GM12872 (cell line): ENCODE measurements at regions not wholly inside any gene's neighbourhood (a gene's known extent, or its start where the extent isn't known, plus 50 kb on each side); places are given as distances from the start of the nearest gene placed in this dataset.

Experiments
- TF ChIP-seq, protein P1 (sequence below): IDR thresholded peaks from 3 replicates; pipeline ENCODE4 v1.5.1; 2011; ENCODE audit warnings: low read depth, mild to moderate bottlenecking, low read length, moderate library complexity; ENCODE audit not compliant: insufficient read depth

DNA sequence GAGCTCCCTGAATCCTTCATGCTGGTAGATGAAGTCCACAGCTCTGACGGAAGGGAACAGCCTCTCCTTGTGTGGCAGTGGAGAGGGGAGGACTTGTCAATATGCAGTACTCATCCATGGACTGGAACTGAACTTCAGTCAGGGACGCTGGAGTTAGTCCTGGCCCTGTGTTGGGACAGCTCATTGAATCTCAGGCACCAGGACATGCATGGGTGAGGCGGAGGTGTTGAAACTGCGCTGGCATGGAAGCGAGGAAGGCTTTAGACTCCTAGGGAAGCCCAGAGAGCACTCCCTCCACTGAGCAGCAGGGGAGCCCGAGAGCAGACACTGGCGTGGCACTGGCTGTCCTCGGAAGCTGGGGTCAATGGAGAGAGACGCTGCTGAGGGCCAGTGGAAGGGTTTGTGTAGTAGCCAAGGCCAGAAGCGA lies 161.3 kb upstream of the GGTLC1 start:
- TF ChIP-seq, protein P1, sequence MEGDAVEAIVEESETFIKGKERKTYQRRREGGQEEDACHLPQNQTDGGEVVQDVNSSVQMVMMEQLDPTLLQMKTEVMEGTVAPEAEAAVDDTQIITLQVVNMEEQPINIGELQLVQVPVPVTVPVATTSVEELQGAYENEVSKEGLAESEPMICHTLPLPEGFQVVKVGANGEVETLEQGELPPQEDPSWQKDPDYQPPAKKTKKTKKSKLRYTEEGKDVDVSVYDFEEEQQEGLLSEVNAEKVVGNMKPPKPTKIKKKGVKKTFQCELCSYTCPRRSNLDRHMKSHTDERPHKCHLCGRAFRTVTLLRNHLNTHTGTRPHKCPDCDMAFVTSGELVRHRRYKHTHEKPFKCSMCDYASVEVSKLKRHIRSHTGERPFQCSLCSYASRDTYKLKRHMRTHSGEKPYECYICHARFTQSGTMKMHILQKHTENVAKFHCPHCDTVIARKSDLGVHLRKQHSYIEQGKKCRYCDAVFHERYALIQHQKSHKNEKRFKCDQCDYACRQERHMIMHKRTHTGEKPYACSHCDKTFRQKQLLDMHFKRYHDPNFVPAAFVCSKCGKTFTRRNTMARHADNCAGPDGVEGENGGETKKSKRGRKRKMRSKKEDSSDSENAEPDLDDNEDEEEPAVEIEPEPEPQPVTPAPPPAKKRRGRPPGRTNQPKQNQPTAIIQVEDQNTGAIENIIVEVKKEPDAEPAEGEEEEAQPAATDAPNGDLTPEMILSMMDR: peak; percentile 64

DNA sequence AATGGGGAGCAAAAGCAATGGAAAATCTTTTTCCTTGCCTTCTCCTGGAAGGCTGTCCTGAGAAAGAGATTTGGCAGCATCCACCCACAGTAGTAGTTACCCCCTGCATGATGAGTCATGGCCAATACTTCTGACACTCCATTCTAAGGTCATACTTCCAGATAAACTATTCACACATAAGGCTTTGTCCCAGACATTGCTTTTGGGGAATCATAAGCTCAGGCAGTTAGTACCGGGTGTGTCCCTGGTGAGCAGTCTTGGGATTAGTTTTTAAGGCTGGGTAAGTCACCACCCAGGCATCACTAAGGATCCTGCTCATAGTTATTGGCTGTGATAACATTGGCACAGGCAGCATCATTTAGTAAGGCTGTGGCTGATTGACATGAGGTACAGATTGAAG lies 160.6 kb upstream of the GGTLC1 start:
- TF ChIP-seq, protein P1: no peak

DNA sequence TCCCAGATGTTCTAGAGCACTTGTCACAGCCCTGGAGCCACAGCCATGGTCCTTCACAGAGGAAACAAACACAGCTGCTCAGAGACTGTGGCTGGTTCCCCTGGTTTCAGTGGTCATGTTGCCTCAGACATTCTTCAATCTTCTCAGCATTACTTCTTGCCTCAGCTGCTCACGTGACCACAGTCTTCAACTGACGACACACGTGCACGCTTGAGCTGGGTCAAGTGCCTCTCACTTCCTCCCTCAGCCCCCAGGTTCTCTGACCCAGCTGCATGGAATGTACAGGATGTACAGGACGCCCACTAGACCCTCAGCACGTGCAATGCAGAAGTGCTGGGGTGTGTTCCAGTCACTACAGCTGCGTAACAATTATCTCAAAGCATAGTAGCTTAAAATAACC lies 159.8 kb upstream of the GGTLC1 start:
- TF ChIP-seq, protein P1: no peak

DNA sequence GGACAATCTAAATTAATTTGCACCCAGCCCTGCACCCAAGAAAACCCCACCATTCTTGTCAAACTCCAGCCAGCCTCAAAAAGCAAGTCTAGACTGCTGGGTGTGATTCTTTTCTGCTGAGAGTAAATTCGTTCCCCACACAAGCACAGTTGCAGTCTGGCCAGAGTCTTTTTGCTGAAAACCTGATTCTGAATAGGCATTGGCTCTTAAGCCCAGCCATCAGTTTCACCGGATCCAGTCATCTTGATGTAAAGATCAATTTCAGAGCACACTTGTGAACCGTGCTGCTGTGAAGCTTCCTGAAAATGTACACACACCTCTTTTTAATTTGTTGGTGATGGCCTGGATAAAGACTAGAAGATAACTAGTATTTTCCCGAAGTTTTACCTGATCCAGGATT lies 159.4 kb upstream of the GGTLC1 start:
- TF ChIP-seq, protein P1: no peak

DNA sequence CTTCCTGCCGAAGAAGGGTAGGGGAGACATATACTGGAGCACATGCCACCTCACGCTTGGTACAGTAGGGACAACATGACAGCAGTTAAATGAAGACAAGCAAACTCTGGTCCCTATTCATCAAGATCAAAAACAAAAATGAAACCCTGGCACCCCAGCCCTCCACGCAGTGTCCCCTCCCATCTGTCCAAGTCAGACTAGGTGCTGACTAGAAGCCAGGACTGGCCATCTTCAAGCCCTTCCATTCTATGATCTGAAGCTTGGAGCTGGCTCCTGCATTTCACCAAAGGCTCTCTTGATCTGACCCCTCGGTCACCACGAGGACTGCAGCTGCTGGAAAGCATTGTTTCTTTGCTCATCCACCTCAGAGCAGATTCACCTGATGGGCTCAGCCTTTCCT lies 158.9 kb upstream of the GGTLC1 start:
- TF ChIP-seq, protein P1: no peak

DNA sequence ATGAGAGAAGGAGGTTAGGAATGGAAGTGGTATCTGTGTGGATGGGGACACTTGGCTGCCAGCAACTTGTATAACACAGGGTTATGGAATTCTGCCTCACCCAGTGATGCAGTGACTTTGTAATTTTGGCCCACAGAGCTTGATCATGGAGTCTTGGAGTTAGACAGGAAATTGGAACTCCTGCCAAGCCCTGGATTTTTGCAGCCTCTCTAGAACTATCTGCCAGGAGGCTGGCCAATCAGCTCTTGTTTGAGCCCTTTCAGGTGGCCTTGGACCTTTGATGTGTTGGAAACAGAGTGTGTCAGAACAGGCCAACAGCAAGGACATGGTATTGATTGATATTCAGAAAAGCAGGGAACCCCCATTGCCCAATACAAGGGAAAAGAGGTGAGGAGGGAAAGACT lies 157.7 kb upstream of the GGTLC1 start:
- TF ChIP-seq, protein P1: no peak

DNA sequence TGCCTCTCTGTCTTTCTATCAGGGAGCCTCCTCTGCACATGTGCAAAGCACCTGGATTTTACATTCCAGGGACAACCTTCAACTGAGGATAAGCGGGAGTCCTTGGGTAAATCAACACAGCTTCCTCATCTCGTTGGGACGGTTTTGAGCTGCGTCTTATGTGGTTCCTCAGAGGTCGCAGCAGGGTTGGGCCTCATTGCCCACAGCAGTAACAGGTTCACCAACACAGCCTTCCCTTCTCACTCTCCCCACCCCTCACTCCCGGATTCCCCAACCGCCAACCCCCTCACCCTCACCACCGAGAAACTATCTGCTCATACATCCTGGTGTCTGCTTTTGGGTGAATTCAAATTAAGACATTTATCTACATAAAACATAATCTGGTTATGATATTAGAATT lies 155.8 kb upstream of the GGTLC1 start:
- TF ChIP-seq, protein P1: no peak

DNA sequence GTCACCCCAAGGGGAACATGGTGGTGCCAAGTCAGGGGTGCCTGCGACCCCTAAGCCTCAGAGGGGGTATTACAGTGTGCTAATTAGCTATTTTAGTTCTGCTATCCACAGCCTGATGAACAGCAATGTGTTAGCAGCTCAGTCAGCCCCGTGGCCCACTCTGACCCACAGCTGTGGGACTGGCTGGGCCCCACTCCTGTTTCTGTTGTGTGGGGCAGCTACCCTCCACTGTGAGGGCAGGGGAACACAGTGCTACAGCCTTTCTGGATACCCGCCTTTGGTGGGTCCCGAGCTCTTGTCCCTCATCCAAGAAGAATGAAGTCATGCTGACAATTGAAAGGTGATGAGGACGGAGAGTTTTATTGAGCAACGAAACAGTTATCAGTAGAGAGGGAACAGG lies 152.5 kb upstream of the GGTLC1 start:
- TF ChIP-seq, protein P1: no peak
